Coronary artery (tissue), 2 donors: ENCODE measurements at regions not wholly inside any gene's neighbourhood (a gene's known extent, or its start where the extent isn't known, plus 50 kb on each side); places are given as distances from the start of the nearest gene placed in this dataset.

ENCODE experiments used
- DNase-seq: peaks from one replicate; pipeline ENCODE4 v3.0.0-alpha.2; 2017; ENCODE audit warnings: low spot score
- H3K27ac ChIP-seq, 2 donors: fragments of 200-600 bp; sonication (generic); one replicate each; pipeline ENCODE4 v1.5.1; 2016 to 2019
- H3K4me3 ChIP-seq: fragments of 200-600 bp; sonication (generic); 2 replicates; pipeline ENCODE4 v1.5.1; 2016; ENCODE audit warnings: mild to moderate bottlenecking, moderate library complexity
- CTCF ChIP-seq: fragments of 200-600 bp; sonication (generic); IDR thresholded peaks from one replicate; pipeline ENCODE4 v1.5.1; 2019; ENCODE audit warnings: antibody characterized with exemption

- H3K4me3 ChIP-seq: no peak overlapping the region
- H3K27ac ChIP-seq: no peak overlapping the region
- DNase-seq: no peak
- TF ChIP-seq CTCF: no peak
Observed at GRCh38 chr15:31591908-31592307, 265.3 kb downstream of the KLF13 start.

GRCh38 chr15:31597466-31597865 lies 270.8 kb downstream of the KLF13 start:
- DNase-seq: no peak
- no peak overlapping the region for H3K27ac ChIP-seq
- TF ChIP-seq CTCF: no peak
- no peak overlapping the region for H3K4me3 ChIP-seq

- H3K27ac ChIP-seq: no peak overlapping the region
- H3K4me3 ChIP-seq: no peak overlapping the region
- no peak for TF ChIP-seq CTCF
- no peak for DNase-seq
Observed at GRCh38 chr15:31598620-31599019, 272.0 kb downstream of the KLF13 start.

- H3K27ac ChIP-seq: no peak overlapping the region
- TF ChIP-seq CTCF: no peak
- no peak for DNase-seq
- no peak overlapping the region for H3K4me3 ChIP-seq
Observed at GRCh38 chr15:31605467-31605931, 278.9 kb downstream of the KLF13 start.

GRCh38 chr15:31606194-31606669 lies 279.6 kb downstream of the KLF13 start:
- DNase-seq: no peak
- Histone ChIP-seq H3K4me3 (no peak overlapping the region), H3K27ac (no peak overlapping the region)
- TF ChIP-seq CTCF: no peak

- TF ChIP-seq CTCF: no peak
- Histone ChIP-seq H3K27ac (no peak overlapping the region), H3K4me3 (no peak overlapping the region)
- DNase-seq: no peak
Observed at GRCh38 chr15:31606931-31607497, 280.4 kb downstream of the KLF13 start.

GRCh38 chr15:31607656-31608055 lies 281.0 kb downstream of the KLF13 start:
- no peak overlapping the region for H3K27ac ChIP-seq
- TF ChIP-seq CTCF: no peak
- no peak for DNase-seq
- H3K4me3 ChIP-seq: no peak overlapping the region
